Endothelial cell of umbilical vein (primary cell): ENCODE measurements at regions not wholly inside any gene's neighbourhood (a gene's known extent, or its start where the extent isn't known, plus 50 kb on each side); places are given as distances from the start of the nearest gene placed in this dataset.

ENCODE experiments used
- BruUV-seq: library from RNA; stranded (reverse); fragments of 400-500 nt; replicated peaks from 2 replicates; lab custom pipeline; 2021; lab: Mats Ljungman, UMichigan
- CTCF ChIA-PET: fragments of 300-600, 350-600 bp; sonication (Branson Sonifier 250); formaldehyde crosslinking; loops from one replicate; lab custom pipeline; 2021; ENCODE audit warnings: antibody characterized with exemption, inconsistent platforms; lab: Charles Lee
- POLR2A ChIA-PET: fragments of 300-600, 350-600 bp; sonication (Branson Sonifier 250); formaldehyde crosslinking; loops from one replicate; lab custom pipeline; 2021; ENCODE audit warnings: antibody characterized with exemption, inconsistent platforms; lab: Charles Lee
- DNase-seq: peaks from one replicate; pipeline ENCODE4 v3.0.0-alpha.2; 2011; ENCODE audit warnings: low read depth, low spot score
- FAIRE-seq: peaks from 2 replicates; lab custom pipeline; 2011; peaks lifted over from hg19 to GRCh38; lab: Jason Lieb, UNC
- H2AFZ ChIP-seq: 2 replicates; pipeline ENCODE4 v1.6.0; 2012; ENCODE audit warnings: low read depth, low read length, control low read depth, inconsistent platforms
- H3K27ac ChIP-seq: 2 replicates; pipeline ENCODE4 v1.5.1; 2011; ENCODE audit warnings: low read depth, mild to moderate bottlenecking, control low read depth, low read length, moderate library complexity; ENCODE audit not compliant: insufficient read depth
- H3K27me3 ChIP-seq, 2 experiments: 2 replicates each; pipeline versions ENCODE4 v1.6.0 to v1.6.1; 2011; ENCODE audit warnings: low read length in 2 of 2, mixed read lengths in 1 of 2; ENCODE audit not compliant: control insufficient read depth in 2 of 2, insufficient read depth in 2 of 2
- H3K36me3 ChIP-seq, 2 experiments: 2 replicates in 1 of 2; 3 replicates in 1 of 2; pipeline ENCODE4 v1.5.1; 2011; ENCODE audit warnings: low read length in 2 of 2, mild to moderate bottlenecking in 1 of 2, moderate library complexity in 1 of 2; ENCODE audit not compliant: control insufficient read depth in 2 of 2, insufficient read depth in 2 of 2; ENCODE audit errors: extremely low read depth in 1 of 2
- H3K4me1 ChIP-seq: 3 replicates; pipeline ENCODE4 v1.5.1; 2011; ENCODE audit warnings: mild to moderate bottlenecking, low read length; ENCODE audit not compliant: control insufficient read depth, insufficient read depth; ENCODE audit errors: extremely low read depth
- H3K4me2 ChIP-seq: 2 replicates; pipeline ENCODE4 v1.6.1; 2011; ENCODE audit warnings: low read length, control low read depth, mixed read lengths; ENCODE audit not compliant: insufficient read depth
- H3K4me3 ChIP-seq, 3 experiments: fragments of 200-600 bp in 1 of 3; sonication (generic), shearing (Covaris generic) in 1 of 3; replicated peaks in 1 of 3; 2 replicates each; pipeline ENCODE4 v1.5.1; 2011 to 2016; ENCODE audit warnings: control low read depth in 3 of 3, low read length in 3 of 3, mild to moderate bottlenecking in 2 of 3, inconsistent platforms in 1 of 3, low read depth in 1 of 3, moderate library complexity in 1 of 3; ENCODE audit not compliant: insufficient read depth in 1 of 3
- H3K79me2 ChIP-seq: 2 replicates; pipeline ENCODE4 v1.6.0; 2012; ENCODE audit warnings: low read length, inconsistent platforms; ENCODE audit not compliant: control insufficient read depth, insufficient read depth
- H3K9ac ChIP-seq: replicated peaks from 2 replicates; pipeline ENCODE3; 2011; ENCODE audit warnings: low read length, control low read depth; ENCODE audit not compliant: insufficient read depth; ENCODE audit errors: extremely low read depth
- H3K9me1 ChIP-seq: replicated peaks from 3 replicates; pipeline ENCODE4 v1.6.0; 2011; ENCODE audit warnings: mild to moderate bottlenecking, low read length; ENCODE audit not compliant: control insufficient read depth, insufficient read depth; ENCODE audit errors: extremely low read depth
- H3K9me3 ChIP-seq: replicated peaks from 2 replicates; pipeline ENCODE4 v1.5.1; 2012; ENCODE audit warnings: low read length, inconsistent platforms; ENCODE audit not compliant: control insufficient read depth, insufficient read depth
- H4K20me1 ChIP-seq: replicated peaks from 2 replicates; pipeline ENCODE3; 2011; ENCODE audit warnings: mild to moderate bottlenecking, low read length; ENCODE audit not compliant: control insufficient read depth, insufficient read depth; ENCODE audit errors: extremely low read depth
- EZH2 ChIP-seq: IDR thresholded peaks from 2 replicates; pipeline ENCODE4 v1.6.1; 2012; ENCODE audit warnings: borderline replicate concordance, low read depth, mild to moderate bottlenecking, moderate library complexity, low read length, inconsistent platforms; ENCODE audit not compliant: severe bottlenecking
- FOS ChIP-seq: IDR thresholded peaks from 2 replicates; pipeline ENCODE4 v1.6.1; 2011; ENCODE audit warnings: mild to moderate bottlenecking, low read length, moderate library complexity, borderline replicate concordance; ENCODE audit not compliant: insufficient read depth
- GATA2 ChIP-seq: IDR thresholded peaks from 2 replicates; pipeline ENCODE4 v1.7.0; 2011; ENCODE audit warnings: low read depth, mild to moderate bottlenecking, moderate library complexity, mixed read lengths, low read length; ENCODE audit not compliant: insufficient read length, insufficient read depth
- POLR2A ChIP-seq: IDR thresholded peaks from 2 replicates; pipeline ENCODE4 v1.6.1; 2012; ENCODE audit warnings: low read depth, mild to moderate bottlenecking, control low read depth, low read length
- POLR2AphosphoS5 ChIP-seq: IDR thresholded peaks from 2 replicates; pipeline ENCODE4 v1.6.1; 2012; ENCODE audit warnings: low read depth, mild to moderate bottlenecking, control low read depth, low read length, moderate library complexity; ENCODE audit not compliant: insufficient read depth
- dilution Hi-C: fragments of 300-500 bp; cut with MboI; formaldehyde crosslinking; loops from one replicate; pipeline ENCODE4 v1.15.0; 2019; ENCODE audit warnings: low sequenced_read_pairs; ENCODE audit not compliant: extremely low pct_ligation_motif_present
- intact Hi-C: fragments of 100-400 bp; cut with micrococcal nuclease; formaldehyde crosslinking; loops from one replicate; pipeline ENCODE4 v1.10.0; 2022
- TF ChIP-seq, protein P1 (sequence below), 2 donors: IDR thresholded peaks; 1 replicate in 1 of 2; 2 replicates in 1 of 2; pipeline ENCODE4 v1.5.1; 2011; ENCODE audit warnings: low read length in 2 of 2, mild to moderate bottlenecking in 2 of 2, moderate library complexity in 2 of 2, control low read depth in 1 of 2, inconsistent platforms in 1 of 2, low read depth in 1 of 2; ENCODE audit not compliant: insufficient read depth in 1 of 2; ENCODE audit errors: extremely low read depth in 1 of 2

DNA sequence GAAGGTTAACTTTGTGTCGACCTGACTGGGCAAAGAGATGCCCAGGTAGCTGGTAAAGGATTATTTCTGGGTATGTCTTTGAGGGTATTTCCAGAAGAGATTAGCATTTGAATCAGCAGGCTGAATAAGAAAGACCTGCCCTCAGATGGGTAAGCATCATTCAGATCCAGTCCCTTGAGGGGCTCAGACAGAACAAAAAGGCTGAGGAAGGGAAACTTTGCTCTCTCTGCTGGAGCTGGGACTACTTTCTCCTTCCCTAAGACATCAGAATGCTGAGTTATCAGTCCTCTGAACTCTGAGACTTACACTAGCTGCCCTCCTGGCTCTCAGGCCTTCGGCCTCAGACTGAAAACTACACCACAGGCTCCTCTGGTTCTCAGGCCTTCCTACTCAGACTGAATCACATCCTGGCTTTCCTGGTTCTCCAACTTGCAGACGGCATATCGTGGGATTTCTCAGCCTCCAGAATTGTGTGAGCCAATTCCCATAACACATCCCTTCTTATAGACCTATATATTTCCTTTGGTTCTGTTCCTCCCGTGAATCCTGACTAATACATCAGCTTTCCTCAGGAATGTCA lies 982.9 kb downstream of the TUSC7 start:
- Histone ChIP-seq H3K36me3 (no peaks in the 10 kb centered on the region), H2AFZ (peak overlapping the region; percentile 94), H3K27ac (no peak overlapping the region), H3K4me2 (peak overlapping the region; percentile 2), H3K9me1 (no peaks in the 10 kb centered on the region), H3K9ac (peak overlapping the region; percentile 34), H3K9me3 (no peaks in the 10 kb centered on the region), H3K4me1 (peaks cover 7% of the 10 kb centered on the region), H4K20me1 (no peaks in the 10 kb centered on the region), H3K27me3 (no peaks in the 10 kb centered on the region), H3K79me2 (no peaks in the 10 kb centered on the region), H3K4me3 (no peak overlapping the region)
- TF ChIP-seq EZH2, result no peak
- TF ChIP-seq, protein P1, sequence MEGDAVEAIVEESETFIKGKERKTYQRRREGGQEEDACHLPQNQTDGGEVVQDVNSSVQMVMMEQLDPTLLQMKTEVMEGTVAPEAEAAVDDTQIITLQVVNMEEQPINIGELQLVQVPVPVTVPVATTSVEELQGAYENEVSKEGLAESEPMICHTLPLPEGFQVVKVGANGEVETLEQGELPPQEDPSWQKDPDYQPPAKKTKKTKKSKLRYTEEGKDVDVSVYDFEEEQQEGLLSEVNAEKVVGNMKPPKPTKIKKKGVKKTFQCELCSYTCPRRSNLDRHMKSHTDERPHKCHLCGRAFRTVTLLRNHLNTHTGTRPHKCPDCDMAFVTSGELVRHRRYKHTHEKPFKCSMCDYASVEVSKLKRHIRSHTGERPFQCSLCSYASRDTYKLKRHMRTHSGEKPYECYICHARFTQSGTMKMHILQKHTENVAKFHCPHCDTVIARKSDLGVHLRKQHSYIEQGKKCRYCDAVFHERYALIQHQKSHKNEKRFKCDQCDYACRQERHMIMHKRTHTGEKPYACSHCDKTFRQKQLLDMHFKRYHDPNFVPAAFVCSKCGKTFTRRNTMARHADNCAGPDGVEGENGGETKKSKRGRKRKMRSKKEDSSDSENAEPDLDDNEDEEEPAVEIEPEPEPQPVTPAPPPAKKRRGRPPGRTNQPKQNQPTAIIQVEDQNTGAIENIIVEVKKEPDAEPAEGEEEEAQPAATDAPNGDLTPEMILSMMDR (IDR thresholded peaks at IDR 0.05; ENCODE audit: extremely low read depth in 1 of 2, insufficient read depth in 1 of 2, low read depth in 1 of 2, low read length in 2 of 2), result no peak
- TF ChIP-seq FOS, result peak; percentile 65
- TF ChIP-seq GATA2, result no peak
- peak; percentile 38 for TF ChIP-seq POLR2A
- TF ChIP-seq POLR2AphosphoS5, result peak; percentile 33
- peak; percentile 77 for DNase-seq
- FAIRE-seq, result peak; percentile 52
- ChIA-PET POLR2A (no interaction called here), CTCF (interaction anchor here (0.8 kb wide), 1 partner anchor 76 kb away, joined by 4 read pairs; no protein-coding TSS in a partner anchor)
- intact Hi-C loops (loop anchor here (5.0 kb wide), 1 partner anchor 65 kb away; no protein-coding TSS in a partner anchor), dilution Hi-C loops (no loop called here)
- TSS peak; percentile 59 for BruUV-seq
